ENCODE measurements at regions not wholly inside any gene's neighbourhood (a gene's known extent, or its start where the extent isn't known, plus 50 kb on each side); places are given as distances from the start of the nearest gene placed in this dataset.

- no peak for DNase-seq (ENCODE audit: low read depth)
Measured at GRCh38 chr6:14610141-14610540, 492.6 kb downstream of the CD83 start.

- no peak for DNase-seq (ENCODE audit: low read depth)
Measured at GRCh38 chr6:14612016-14612980, 494.7 kb downstream of the CD83 start.

- DNase-seq (ENCODE audit: low read depth), result no peak
Measured at GRCh38 chr6:14614631-14615030, 497.1 kb downstream of the CD83 start.

GRCh38 chr6:14616656-14617055 lies 499.1 kb downstream of the CD83 start:
- DNase-seq (ENCODE audit: low read depth), result no peak

GRCh38 chr6:14618759-14619418 lies 501.3 kb downstream of the CD83 start:
- DNase-seq (ENCODE audit: low read depth), result no peak

GRCh38 chr6:14619419-14619781 lies 501.8 kb downstream of the CD83 start:
- DNase-seq (ENCODE audit: low read depth), result no peak

GRCh38 chr6:14620522-14620921 lies 502.9 kb downstream of the CD83 start:
- no peak for DNase-seq (ENCODE audit: low read depth)

GRCh38 chr6:14621518-14621917 lies 503.9 kb downstream of the CD83 start:
- no peak for DNase-seq (ENCODE audit: low read depth)

- DNase-seq (ENCODE audit: low read depth), result no peak
Measured at GRCh38 chr6:14622085-14622484, 504.5 kb downstream of the CD83 start.

GRCh38 chr6:14622909-14623505 lies 505.4 kb downstream of the CD83 start:
- DNase-seq (ENCODE audit: low read depth), result no peak

GRCh38 chr6:14625173-14625895 lies 507.8 kb downstream of the CD83 start:
- DNase-seq (ENCODE audit: low read depth), result no peak

GRCh38 chr6:14626556-14626955 lies 509.0 kb downstream of the CD83 start:
- no peak for DNase-seq (ENCODE audit: low read depth)

GRCh38 chr6:14630016-14630415 lies 512.4 kb downstream of the CD83 start:
- no peak for DNase-seq (ENCODE audit: low read depth)

- no peak for DNase-seq (ENCODE audit: low read depth)
Measured at GRCh38 chr6:14633479-14633878, 515.9 kb downstream of the CD83 start.

GRCh38 chr6:14634072-14634471 lies 516.5 kb downstream of the CD83 start:
- no peak for DNase-seq (ENCODE audit: low read depth)

- no peak for DNase-seq (ENCODE audit: low read depth)
Measured at GRCh38 chr6:14635195-14635594, 517.6 kb downstream of the CD83 start.

- no peak for DNase-seq (ENCODE audit: low read depth)
Measured at GRCh38 chr6:14635934-14636591, 518.5 kb downstream of the CD83 start.

- DNase-seq (ENCODE audit: low read depth), result no peak
Measured at GRCh38 chr6:14638435-14638905, 520.9 kb downstream of the CD83 start.

- no peak for DNase-seq (ENCODE audit: low read depth)
Measured at GRCh38 chr6:14638906-14639761, 521.6 kb downstream of the CD83 start.

GRCh38 chr6:14639983-14640599 lies 522.5 kb downstream of the CD83 start:
- DNase-seq (ENCODE audit: low read depth), result no peak

Measured in stimulated activated CD8-positive, alpha-beta memory T cell treated with anti-CD3 and anti-CD28 coated beads, Interleukin-7, amount 100 ng/mL, for 24 hours (primary cell).